ENCODE measurements at regions not wholly inside any gene's neighbourhood (a gene's known extent, or its start where the extent isn't known, plus 50 kb on each side); places are given as distances from the start of the nearest gene placed in this dataset.
"Not testable (repeated sequence)": the region's sequence is repeated elsewhere in the genome, so short reads cannot be mapped to it uniquely, and the experiment has no call there.

- no peak overlapping the region for H3K4me3 Mint-ChIP-seq
- H3K27me3 Mint-ChIP-seq: peaks cover 3% of the 10 kb centered on the region
- H3K4me1 Mint-ChIP-seq: no peaks in the 10 kb centered on the region
- no peak overlapping the region for H3K27ac Mint-ChIP-seq
- no peaks in the 10 kb centered on the region for H3K36me3 Mint-ChIP-seq
- no peak for DNase-seq
- no peaks in the 10 kb centered on the region for H3K9me3 Mint-ChIP-seq
Measured at GRCh38 chr4:124432500-124432899, 280.0 kb downstream of the ANKRD50 start.

- H3K4me3 Mint-ChIP-seq: no peak overlapping the region
- H3K9me3 Mint-ChIP-seq: no peaks in the 10 kb centered on the region
- no peak overlapping the region for H3K27ac Mint-ChIP-seq
- no peak for DNase-seq
- H3K27me3 Mint-ChIP-seq: peaks cover 3% of the 10 kb centered on the region
- no peaks in the 10 kb centered on the region for H3K36me3 Mint-ChIP-seq
- H3K4me1 Mint-ChIP-seq: no peaks in the 10 kb centered on the region
Measured at GRCh38 chr4:124433044-124433443, 279.5 kb downstream of the ANKRD50 start.

GRCh38 chr4:124433500-124433899, 279.0 kb downstream of the ANKRD50 start:
- DNase-seq: no peak
- Mint-ChIP-seq H3K27ac (no peak overlapping the region), H3K36me3 (no peaks in the 10 kb centered on the region), H3K4me3 (no peak overlapping the region), H3K4me1 (no peaks in the 10 kb centered on the region), H3K9me3 (no peaks in the 10 kb centered on the region), H3K27me3 (peaks cover 3% of the 10 kb centered on the region)

- no peaks in the 10 kb centered on the region for H3K27me3 Mint-ChIP-seq
- H3K36me3 Mint-ChIP-seq: no peaks in the 10 kb centered on the region
- DNase-seq: no peak
- no peak overlapping the region for H3K4me3 Mint-ChIP-seq
- no peaks in the 10 kb centered on the region for H3K4me1 Mint-ChIP-seq
- H3K9me3 Mint-ChIP-seq: no peaks in the 10 kb centered on the region
- H3K27ac Mint-ChIP-seq: no peak overlapping the region
Measured at GRCh38 chr4:124435274-124435950, 277.1 kb downstream of the ANKRD50 start.

- Mint-ChIP-seq H3K36me3 (no peaks in the 10 kb centered on the region), H3K27ac (no peak overlapping the region), H3K4me3 (no peak overlapping the region), H3K9me3 (no peaks in the 10 kb centered on the region), H3K27me3 (no peaks in the 10 kb centered on the region), H3K4me1 (no peaks in the 10 kb centered on the region)
- no peak for DNase-seq
Measured at GRCh38 chr4:124437853-124438495, 274.6 kb downstream of the ANKRD50 start.

- Mint-ChIP-seq H3K27me3 (peaks cover 4% of the 10 kb centered on the region), H3K4me3 (no peak overlapping the region)
- no peak for DNase-seq
Measured at GRCh38 chr4:124445071-124445470, 267.5 kb downstream of the ANKRD50 start.

GRCh38 chr4:124449881-124450280, 262.7 kb downstream of the ANKRD50 start:
- Mint-ChIP-seq H3K4me1 (no peaks in the 10 kb centered on the region), H3K9me3 (peaks cover 6% of the 10 kb centered on the region), H3K4me3 (no peak overlapping the region), H3K27me3 (peaks cover 4% of the 10 kb centered on the region), H3K27ac (no peak overlapping the region), H3K36me3 (no peaks in the 10 kb centered on the region)
- DNase-seq: no peak

More at GRCh38 chr4:124445071-124445470, 267.5 kb downstream of the ANKRD50 start:
- Mint-ChIP-seq H3K4me1 (no peaks in the 10 kb centered on the region), H3K36me3 (no peaks in the 10 kb centered on the region), H3K27ac (no peak overlapping the region), H3K9me3 (peaks cover 9% of the 10 kb centered on the region)

- DNase-seq: no peak
- H3K27ac Mint-ChIP-seq: no peak overlapping the region
- H3K9me3 Mint-ChIP-seq: peaks cover 6% of the 10 kb centered on the region
- peaks cover 4% of the 10 kb centered on the region for H3K27me3 Mint-ChIP-seq
- no peak overlapping the region for H3K4me3 Mint-ChIP-seq
- H3K4me1 Mint-ChIP-seq: no peaks in the 10 kb centered on the region
- H3K36me3 Mint-ChIP-seq: no peaks in the 10 kb centered on the region
Measured at GRCh38 chr4:124450851-124451250, 261.7 kb downstream of the ANKRD50 start.

- Mint-ChIP-seq H3K27me3 (no peaks in the 10 kb centered on the region), H3K9me3 (peaks cover 1% of the 10 kb centered on the region), H3K4me1 (no peaks in the 10 kb centered on the region), H3K4me3 (no peak overlapping the region), H3K36me3 (no peaks in the 10 kb centered on the region), H3K27ac (no peak overlapping the region)
- no peak for DNase-seq
Measured at GRCh38 chr4:124454772-124455270, 257.7 kb downstream of the ANKRD50 start.

- Mint-ChIP-seq H3K27me3 (no peaks in the 10 kb centered on the region), H3K4me3 (no peak overlapping the region), H3K27ac (no peak overlapping the region), H3K36me3 (no peaks in the 10 kb centered on the region), H3K4me1 (no peaks in the 10 kb centered on the region), H3K9me3 (peaks cover 1% of the 10 kb centered on the region)
- no peak for DNase-seq
Measured at GRCh38 chr4:124455671-124456070, 256.9 kb downstream of the ANKRD50 start.

- no peak for DNase-seq
- peaks cover 11% of the 10 kb centered on the region for H3K9me3 Mint-ChIP-seq
- no peaks in the 10 kb centered on the region for H3K4me1 Mint-ChIP-seq
- H3K27ac Mint-ChIP-seq: no peak overlapping the region
- H3K27me3 Mint-ChIP-seq: no peaks in the 10 kb centered on the region
- H3K36me3 Mint-ChIP-seq: no peaks in the 10 kb centered on the region
- no peak overlapping the region for H3K4me3 Mint-ChIP-seq
Measured at GRCh38 chr4:124459196-124459940, 253.2 kb downstream of the ANKRD50 start.

- no peaks in the 10 kb centered on the region for H3K4me1 Mint-ChIP-seq
- H3K4me3 Mint-ChIP-seq: no peak overlapping the region
- no peaks in the 10 kb centered on the region for H3K36me3 Mint-ChIP-seq
- no peaks in the 10 kb centered on the region for H3K27me3 Mint-ChIP-seq
- no peak for DNase-seq
- H3K9me3 Mint-ChIP-seq: peaks cover 11% of the 10 kb centered on the region
- no peak overlapping the region for H3K27ac Mint-ChIP-seq
Measured at GRCh38 chr4:124459941-124460310, 252.6 kb downstream of the ANKRD50 start.

GRCh38 chr4:124461592-124461991, 250.9 kb downstream of the ANKRD50 start:
- H3K4me1 Mint-ChIP-seq, H3K36me3 Mint-ChIP-seq, DNase-seq, H3K27ac Mint-ChIP-seq, H3K4me3 Mint-ChIP-seq, H3K27me3 Mint-ChIP-seq: not testable (repeated sequence)
- H3K9me3 Mint-ChIP-seq: peaks cover 11% of the 10 kb centered on the region

- no peak overlapping the region for H3K4me3 Mint-ChIP-seq
- DNase-seq: no peak
- peaks cover 11% of the 10 kb centered on the region for H3K9me3 Mint-ChIP-seq
- no peaks in the 10 kb centered on the region for H3K36me3 Mint-ChIP-seq
- no peaks in the 10 kb centered on the region for H3K4me1 Mint-ChIP-seq
- no peak overlapping the region for H3K27ac Mint-ChIP-seq
- H3K27me3 Mint-ChIP-seq: no peaks in the 10 kb centered on the region
Measured at GRCh38 chr4:124462954-124463828, 249.3 kb downstream of the ANKRD50 start.

GRCh38 chr4:124464836-124465235, 247.7 kb downstream of the ANKRD50 start:
- no peaks in the 10 kb centered on the region for H3K4me1 Mint-ChIP-seq
- H3K36me3 Mint-ChIP-seq: no peaks in the 10 kb centered on the region
- H3K4me3 Mint-ChIP-seq: no peak overlapping the region
- DNase-seq: no peak
- H3K27ac Mint-ChIP-seq: no peak overlapping the region
- no peaks in the 10 kb centered on the region for H3K27me3 Mint-ChIP-seq
- H3K9me3 Mint-ChIP-seq: peaks cover 11% of the 10 kb centered on the region
